DOHH2 (cell line): ENCODE measurements at regions not wholly inside any gene's neighbourhood (a gene's known extent, or its start where the extent isn't known, plus 50 kb on each side); places are given as distances from the start of the nearest gene placed in this dataset.

Source experiments
- H3F3A ChIP-seq: fragments of 200-600 bp; sonication (generic), shearing (Covaris generic); 2 replicates; pipeline ENCODE4 v1.6.0; 2016; ENCODE audit warnings: antibody characterized with exemption, mild to moderate bottlenecking; ENCODE audit not compliant: control insufficient read depth, insufficient read depth
- H3K27ac ChIP-seq: fragments of 200-600 bp; sonication (generic); 2 replicates; pipeline ENCODE4 v1.5.1; 2014; ENCODE audit warnings: low read depth, mild to moderate bottlenecking, low read length, moderate library complexity
- H3K27me3 ChIP-seq: fragments of 200-600 bp; sonication (generic); 2 replicates; pipeline ENCODE4 v1.6.1; 2014; ENCODE audit warnings: mild to moderate bottlenecking, low read length, mixed read lengths; ENCODE audit not compliant: control insufficient read depth
- H3K36me3 ChIP-seq: fragments of 200-600 bp; sonication (generic); 2 replicates; pipeline ENCODE4 v1.6.1; 2014; ENCODE audit warnings: mild to moderate bottlenecking, low read length, moderate library complexity, mixed read lengths; ENCODE audit not compliant: control insufficient read depth
- H3K4me1 ChIP-seq: fragments of 200-600 bp; sonication (generic); 2 replicates; pipeline ENCODE4 v1.6.1; 2014; ENCODE audit warnings: mild to moderate bottlenecking, low read length, mixed read lengths; ENCODE audit not compliant: control insufficient read depth
- H3K4me2 ChIP-seq: fragments of 200-600 bp; sonication (generic); 2 replicates; pipeline ENCODE4 v1.6.0; 2014; ENCODE audit warnings: mild to moderate bottlenecking, low read length, moderate library complexity
- H3K4me3 ChIP-seq: fragments of 200-600 bp; sonication (generic); 2 replicates; pipeline ENCODE4 v1.5.1; 2014; ENCODE audit warnings: mild to moderate bottlenecking, low read length, mixed read lengths
- H3K79me2 ChIP-seq: fragments of 200-600 bp; sonication (generic); 2 replicates; pipeline ENCODE4 v1.6.1; 2014; ENCODE audit warnings: mild to moderate bottlenecking, low read length, mixed read lengths; ENCODE audit not compliant: control insufficient read depth
- H3K9me2 ChIP-seq: fragments of 200-600 bp; sonication (generic); replicated peaks from 2 replicates; pipeline ENCODE4 v1.6.1; 2014; ENCODE audit warnings: mild to moderate bottlenecking, low read length, mixed read lengths; ENCODE audit not compliant: control insufficient read depth
- H3K9me3 ChIP-seq: fragments of 200-600 bp; sonication (generic); 2 replicates; pipeline ENCODE4 v1.6.1; 2014; ENCODE audit warnings: antibody characterized with exemption, low read length, mixed read lengths; ENCODE audit not compliant: control insufficient read depth, insufficient read depth
- H4K20me1 ChIP-seq: fragments of 200-600 bp; sonication (generic); 2 replicates; pipeline ENCODE4 v1.6.0; 2014; ENCODE audit warnings: low read depth, mild to moderate bottlenecking, antibody characterized with exemption, low read length, moderate library complexity; ENCODE audit not compliant: control insufficient read depth, insufficient read depth
- EZH2phosphoT487 ChIP-seq: fragments of 200-600 bp; sonication (generic); IDR thresholded peaks from 2 replicates; pipeline ENCODE4 v1.6.1; 2017; ENCODE audit warnings: borderline replicate concordance, mild to moderate bottlenecking, antibody characterized with exemption, low read length, moderate library complexity, mixed read lengths
- TF ChIP-seq, protein P1 (sequence below): fragments of 200-600 bp; sonication (generic); IDR thresholded peaks from one replicate; pipeline ENCODE4 v1.5.1; 2014; ENCODE audit warnings: antibody characterized with exemption, mild to moderate bottlenecking, low read depth, low read length; ENCODE audit not compliant: poor library complexity, severe bottlenecking

DNA sequence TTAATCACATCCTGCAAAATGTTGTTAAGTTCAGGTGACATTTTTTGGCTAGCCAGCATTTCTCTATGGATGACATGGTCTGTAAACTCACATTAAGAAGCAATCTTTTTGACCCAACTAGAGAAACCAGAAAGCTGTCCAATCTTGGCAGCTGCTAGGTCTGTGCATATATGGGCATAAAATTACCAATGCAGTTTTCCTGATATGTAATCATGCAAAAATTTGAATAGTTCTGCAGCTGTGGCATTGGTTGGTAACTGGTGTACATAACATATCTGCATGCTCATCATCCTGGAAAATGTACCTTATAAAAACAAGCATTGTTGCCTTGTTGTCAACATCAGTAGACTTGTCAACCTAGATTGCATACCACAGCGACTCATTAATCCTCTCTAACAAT is 620.0 kb upstream of the LRFN5 start:
- no peaks in the 10 kb centered on the region for H3K9me2 ChIP-seq
- H3K4me2 ChIP-seq = no peak overlapping the region
- no peak overlapping the region for H3K27ac ChIP-seq
- no peaks in the 10 kb centered on the region for H3K4me1 ChIP-seq
- no peaks in the 10 kb centered on the region for H3K9me3 ChIP-seq
- TF ChIP-seq EZH2phosphoT487 = no peak
- TF ChIP-seq, protein P1, sequence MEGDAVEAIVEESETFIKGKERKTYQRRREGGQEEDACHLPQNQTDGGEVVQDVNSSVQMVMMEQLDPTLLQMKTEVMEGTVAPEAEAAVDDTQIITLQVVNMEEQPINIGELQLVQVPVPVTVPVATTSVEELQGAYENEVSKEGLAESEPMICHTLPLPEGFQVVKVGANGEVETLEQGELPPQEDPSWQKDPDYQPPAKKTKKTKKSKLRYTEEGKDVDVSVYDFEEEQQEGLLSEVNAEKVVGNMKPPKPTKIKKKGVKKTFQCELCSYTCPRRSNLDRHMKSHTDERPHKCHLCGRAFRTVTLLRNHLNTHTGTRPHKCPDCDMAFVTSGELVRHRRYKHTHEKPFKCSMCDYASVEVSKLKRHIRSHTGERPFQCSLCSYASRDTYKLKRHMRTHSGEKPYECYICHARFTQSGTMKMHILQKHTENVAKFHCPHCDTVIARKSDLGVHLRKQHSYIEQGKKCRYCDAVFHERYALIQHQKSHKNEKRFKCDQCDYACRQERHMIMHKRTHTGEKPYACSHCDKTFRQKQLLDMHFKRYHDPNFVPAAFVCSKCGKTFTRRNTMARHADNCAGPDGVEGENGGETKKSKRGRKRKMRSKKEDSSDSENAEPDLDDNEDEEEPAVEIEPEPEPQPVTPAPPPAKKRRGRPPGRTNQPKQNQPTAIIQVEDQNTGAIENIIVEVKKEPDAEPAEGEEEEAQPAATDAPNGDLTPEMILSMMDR = no peak
- H3K27me3 ChIP-seq = no peaks in the 10 kb centered on the region
- H4K20me1 ChIP-seq = no peaks in the 10 kb centered on the region
- no peaks in the 10 kb centered on the region for H3F3A ChIP-seq
- no peaks in the 10 kb centered on the region for H3K79me2 ChIP-seq
- no peaks in the 10 kb centered on the region for H3K36me3 ChIP-seq
- no peak overlapping the region for H3K4me3 ChIP-seq

DNA sequence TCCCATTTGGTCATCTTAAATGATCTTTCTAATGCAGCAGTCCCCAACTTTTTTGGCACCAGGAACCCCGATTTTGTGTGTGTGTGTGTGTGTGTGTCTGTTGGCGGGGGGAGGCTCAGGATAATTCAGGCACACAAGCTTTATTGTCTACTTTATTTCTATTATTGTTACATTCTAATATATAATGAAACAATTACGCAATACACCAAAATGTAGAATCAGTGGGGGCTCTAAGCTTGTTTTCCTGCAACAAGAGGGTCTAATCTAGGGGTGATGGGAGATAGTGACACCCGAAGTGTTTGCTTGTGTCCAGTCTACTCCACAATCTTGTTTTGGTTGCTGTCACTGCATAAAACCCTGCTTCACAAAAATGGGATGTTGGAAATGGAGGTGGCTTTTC is 621.1 kb upstream of the LRFN5 start:
- H3K9me2 ChIP-seq = no peaks in the 10 kb centered on the region
- no peak overlapping the region for H3K27ac ChIP-seq
- H3K4me3 ChIP-seq = no peak overlapping the region
- no peaks in the 10 kb centered on the region for H3K9me3 ChIP-seq
- no peaks in the 10 kb centered on the region for H3K36me3 ChIP-seq
- H3K4me2 ChIP-seq = no peak overlapping the region
- no peak for TF ChIP-seq EZH2phosphoT487
- TF ChIP-seq, protein P1 = no peak
- H4K20me1 ChIP-seq = no peaks in the 10 kb centered on the region
- H3K27me3 ChIP-seq = no peaks in the 10 kb centered on the region
- H3K4me1 ChIP-seq = no peaks in the 10 kb centered on the region
- no peaks in the 10 kb centered on the region for H3K79me2 ChIP-seq
- H3F3A ChIP-seq = no peaks in the 10 kb centered on the region

GRCh38 chr14:40983604-40984003 is 623.1 kb upstream of the LRFN5 start:
- no peaks in the 10 kb centered on the region for H3K4me1 ChIP-seq
- no peaks in the 10 kb centered on the region for H3K9me3 ChIP-seq

More at GRCh38 chr14:40983604-40984003, 623.1 kb upstream of the LRFN5 start:
- no peaks in the 10 kb centered on the region for H3F3A ChIP-seq
- no peaks in the 10 kb centered on the region for H4K20me1 ChIP-seq
- H3K9me2 ChIP-seq = no peaks in the 10 kb centered on the region
- no peak overlapping the region for H3K4me2 ChIP-seq
- no peak overlapping the region for H3K4me3 ChIP-seq
- H3K27ac ChIP-seq = no peak overlapping the region
- TF ChIP-seq EZH2phosphoT487 = no peak
- TF ChIP-seq, protein P1 = no peak
- no peaks in the 10 kb centered on the region for H3K79me2 ChIP-seq
- H3K27me3 ChIP-seq = no peaks in the 10 kb centered on the region
- H3K36me3 ChIP-seq = no peaks in the 10 kb centered on the region
